Right lobe of liver (tissue), 4 donors: ENCODE measurements at regions not wholly inside any gene's neighbourhood (a gene's known extent, or its start where the extent isn't known, plus 50 kb on each side); places are given as distances from the start of the nearest gene placed in this dataset.
"Not testable (repeated sequence)": the region's sequence is repeated elsewhere in the genome, so short reads cannot be mapped to it uniquely, and the experiment has no call there.

Source experiments
- CTCF ChIP-seq, 4 donors: fragments of 200-600 bp in 3 of 4; fragments of 450-650 bp in 1 of 4; IDR thresholded peaks; one replicate each; pipeline versions ENCODE4 v1.5.1 to v1.8.0; 2016 to 2022; ENCODE audit warnings: antibody characterized with exemption in 4 of 4, mild to moderate bottlenecking in 2 of 4
- POLR2A ChIP-seq: fragments of 450-650 bp; IDR thresholded peaks from one replicate; pipeline ENCODE4 v1.6.1; 2017; ENCODE audit warnings: antibody characterized with exemption, mild to moderate bottlenecking
- donor health status: DM: no; HTN: no; CAD: no.
- donor health status: DM: no; HTN: no; CAD: no.
- donor health status: DM: no; HTN: yes; CAD: no.

- not testable (repeated sequence) for TF ChIP-seq POLR2A; CTCF (IDR thresholded peaks at IDR 0.05)
Observed at GRCh38 chr12:124697722-124698121, 130.3 kb upstream of the NCOR2 start.
